Nephron (organoid): ENCODE measurements at regions not wholly inside any gene's neighbourhood (a gene's known extent, or its start where the extent isn't known, plus 50 kb on each side); places are given as distances from the start of the nearest gene placed in this dataset.

Experiments used
- H3K27ac Mint-ChIP-seq, 3 experiments: 2 replicates each; pipeline ENCODE4 v1.8.0; 2020; ENCODE audit warnings: mixed read lengths in 3 of 3, mild to moderate bottlenecking in 2 of 3, moderate library complexity in 1 of 3
- H3K27me3 Mint-ChIP-seq: 2 replicates; pipeline ENCODE4 v1.8.0; 2021; ENCODE audit warnings: low read depth, mild to moderate bottlenecking, moderate library complexity, mixed read lengths
- H3K36me3 Mint-ChIP-seq: 2 replicates; pipeline ENCODE4 v1.8.0; 2020; ENCODE audit warnings: low read depth, mixed read lengths
- H3K4me1 Mint-ChIP-seq: 2 replicates; pipeline ENCODE4 v1.8.0; 2020; ENCODE audit warnings: mixed read lengths
- H3K4me3 Mint-ChIP-seq, 3 experiments: 2 replicates each; pipeline ENCODE4 v1.8.0; 2020; ENCODE audit warnings: mild to moderate bottlenecking in 3 of 3, mixed read lengths in 3 of 3, moderate library complexity in 2 of 3
- H3K9me3 Mint-ChIP-seq: 2 replicates; pipeline ENCODE4 v1.8.0; 2020; ENCODE audit warnings: mixed read lengths
- TF ChIP-seq, protein P1 (sequence below), 3 experiments: fragments of 200-600 bp; sonication (generic); IDR thresholded peaks; one replicate each; pipeline ENCODE4 v1.5.0; 2021; ENCODE audit warnings: antibody characterized with exemption in 3 of 3; ENCODE audit not compliant: unreplicated experiment in 3 of 3

DNA sequence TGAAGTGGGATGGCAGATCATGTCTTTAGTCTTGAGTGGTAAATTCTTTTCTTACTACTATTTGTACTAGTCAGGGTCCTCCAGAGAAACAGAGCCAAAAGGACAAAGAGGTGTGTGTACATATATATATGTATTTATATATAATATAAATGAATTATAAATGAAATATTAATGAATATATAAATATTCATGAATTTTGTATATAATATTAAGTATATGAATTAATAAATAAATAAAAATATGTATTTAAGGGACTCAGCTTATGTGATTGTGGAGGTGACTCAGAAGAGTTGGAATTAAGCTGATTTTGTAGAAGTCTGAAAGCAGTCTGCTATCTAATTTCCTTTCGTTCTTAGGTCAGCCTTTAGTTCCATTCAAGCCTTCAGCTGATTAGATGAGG, 265.3 kb upstream of the MMS22L start:
- H3K36me3 Mint-ChIP-seq: no peaks in the 10 kb centered on the region
- H3K27ac Mint-ChIP-seq: no peak overlapping the region
- TF ChIP-seq, protein P1, sequence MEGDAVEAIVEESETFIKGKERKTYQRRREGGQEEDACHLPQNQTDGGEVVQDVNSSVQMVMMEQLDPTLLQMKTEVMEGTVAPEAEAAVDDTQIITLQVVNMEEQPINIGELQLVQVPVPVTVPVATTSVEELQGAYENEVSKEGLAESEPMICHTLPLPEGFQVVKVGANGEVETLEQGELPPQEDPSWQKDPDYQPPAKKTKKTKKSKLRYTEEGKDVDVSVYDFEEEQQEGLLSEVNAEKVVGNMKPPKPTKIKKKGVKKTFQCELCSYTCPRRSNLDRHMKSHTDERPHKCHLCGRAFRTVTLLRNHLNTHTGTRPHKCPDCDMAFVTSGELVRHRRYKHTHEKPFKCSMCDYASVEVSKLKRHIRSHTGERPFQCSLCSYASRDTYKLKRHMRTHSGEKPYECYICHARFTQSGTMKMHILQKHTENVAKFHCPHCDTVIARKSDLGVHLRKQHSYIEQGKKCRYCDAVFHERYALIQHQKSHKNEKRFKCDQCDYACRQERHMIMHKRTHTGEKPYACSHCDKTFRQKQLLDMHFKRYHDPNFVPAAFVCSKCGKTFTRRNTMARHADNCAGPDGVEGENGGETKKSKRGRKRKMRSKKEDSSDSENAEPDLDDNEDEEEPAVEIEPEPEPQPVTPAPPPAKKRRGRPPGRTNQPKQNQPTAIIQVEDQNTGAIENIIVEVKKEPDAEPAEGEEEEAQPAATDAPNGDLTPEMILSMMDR (IDR thresholded peaks at IDR 0.05; ENCODE audit: unreplicated experiment in 3 of 3): no peak
- H3K27me3 Mint-ChIP-seq: no peaks in the 10 kb centered on the region
- no peaks in the 10 kb centered on the region for H3K4me1 Mint-ChIP-seq
- H3K9me3 Mint-ChIP-seq: peaks cover 15% of the 10 kb centered on the region
- H3K4me3 Mint-ChIP-seq: no peak overlapping the region

DNA sequence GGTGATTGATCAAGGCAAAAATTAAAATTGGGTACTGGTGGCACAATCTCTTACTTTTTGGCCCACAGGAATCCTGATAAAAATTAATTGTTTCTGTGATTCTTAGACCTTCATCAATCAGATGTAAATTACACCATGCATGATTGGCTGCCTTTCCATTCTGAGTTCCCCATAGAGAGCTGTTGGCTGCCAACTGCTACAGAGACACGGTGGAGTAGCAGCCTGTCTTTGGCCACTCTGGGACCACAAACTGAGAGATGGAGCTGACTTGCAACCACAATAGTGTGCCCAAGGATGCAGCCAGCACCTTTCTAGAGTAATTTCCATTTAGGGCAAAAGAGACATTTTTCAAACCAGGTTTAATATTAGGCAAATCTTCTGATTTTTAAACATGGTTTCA, 274.3 kb upstream of the MMS22L start:
- Mint-ChIP-seq H3K9me3 (peaks cover 2% of the 10 kb centered on the region), H3K27ac (no peak overlapping the region), H3K4me1 (no peaks in the 10 kb centered on the region), H3K36me3 (no peaks in the 10 kb centered on the region), H3K27me3 (no peaks in the 10 kb centered on the region), H3K4me3 (no peak overlapping the region)
- TF ChIP-seq, protein P1 (IDR thresholded peaks at IDR 0.05; ENCODE audit: unreplicated experiment in 3 of 3): no peak

DNA sequence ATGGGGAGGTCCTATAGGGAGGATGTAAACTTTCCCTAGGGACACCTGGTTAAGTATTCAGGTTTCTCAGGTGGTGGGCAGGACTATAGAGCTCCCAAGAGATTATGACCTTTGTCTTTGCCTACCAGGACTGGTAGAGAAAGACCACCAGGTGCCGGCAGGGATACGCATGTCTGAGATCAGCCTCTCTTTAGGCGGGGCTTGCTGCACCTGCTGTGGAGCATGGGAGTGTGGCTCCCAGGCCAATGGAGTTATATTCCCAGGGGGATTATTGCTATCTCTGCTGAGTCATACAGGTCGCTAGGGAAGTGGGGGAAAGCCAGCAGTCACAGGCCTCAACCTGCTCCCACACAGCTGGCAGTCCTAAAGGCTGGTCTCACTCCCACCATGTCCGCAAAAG, 280.5 kb upstream of the MMS22L start:
- Mint-ChIP-seq H3K36me3 (no peaks in the 10 kb centered on the region), H3K27me3 (no peaks in the 10 kb centered on the region), H3K9me3 (peaks cover 6% of the 10 kb centered on the region), H3K27ac (no peak overlapping the region), H3K4me3 (no peak overlapping the region), H3K4me1 (no peaks in the 10 kb centered on the region)
- TF ChIP-seq, protein P1 (IDR thresholded peaks at IDR 0.05; ENCODE audit: unreplicated experiment in 3 of 3): no peak

DNA sequence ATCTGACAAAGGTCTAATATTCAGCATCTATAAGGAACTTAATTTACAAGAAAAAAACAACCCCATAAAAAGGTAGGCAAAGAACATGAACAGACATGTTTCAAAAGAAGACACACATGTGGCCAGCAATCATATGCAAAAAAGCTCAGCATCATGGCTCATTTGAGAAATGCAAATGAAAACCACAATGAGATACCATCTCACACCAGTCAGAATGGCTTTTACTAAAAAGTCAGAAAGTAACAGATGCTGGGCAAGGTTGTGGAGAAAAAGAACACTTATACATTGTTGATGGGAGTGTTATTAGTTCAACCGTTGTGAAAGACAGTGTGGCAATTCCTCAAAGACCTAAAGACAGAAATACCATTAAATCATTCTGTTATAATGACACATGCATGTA, 289.9 kb upstream of the MMS22L start:
- Mint-ChIP-seq H3K36me3 (no peaks in the 10 kb centered on the region), H3K27ac (no peak overlapping the region), H3K9me3 (no peaks in the 10 kb centered on the region), H3K27me3 (no peaks in the 10 kb centered on the region), H3K4me3 (no peak overlapping the region), H3K4me1 (no peaks in the 10 kb centered on the region)
- TF ChIP-seq, protein P1 (IDR thresholded peaks at IDR 0.05; ENCODE audit: unreplicated experiment in 3 of 3): no peak

DNA sequence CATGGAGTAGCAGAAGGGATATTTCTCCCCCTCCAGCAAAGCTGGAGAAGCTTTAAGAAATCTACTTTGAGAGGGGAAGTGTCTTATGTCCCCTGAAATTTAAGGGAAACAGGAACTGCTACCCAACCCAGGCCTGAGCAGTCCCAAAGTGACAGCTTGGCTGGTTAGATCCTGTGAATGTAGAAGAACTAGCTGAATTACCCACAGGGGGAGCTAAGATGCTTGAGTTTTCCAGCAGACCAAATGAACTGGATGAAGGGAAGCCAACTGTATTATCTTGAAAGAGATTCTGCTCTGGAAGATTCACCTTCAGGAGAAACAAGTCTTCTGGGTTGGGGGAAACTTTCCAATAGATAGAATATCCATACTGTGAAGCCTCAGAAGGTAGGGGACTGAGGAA, 303.3 kb upstream of the MMS22L start:
- H3K4me1 Mint-ChIP-seq: no peaks in the 10 kb centered on the region

DNA sequence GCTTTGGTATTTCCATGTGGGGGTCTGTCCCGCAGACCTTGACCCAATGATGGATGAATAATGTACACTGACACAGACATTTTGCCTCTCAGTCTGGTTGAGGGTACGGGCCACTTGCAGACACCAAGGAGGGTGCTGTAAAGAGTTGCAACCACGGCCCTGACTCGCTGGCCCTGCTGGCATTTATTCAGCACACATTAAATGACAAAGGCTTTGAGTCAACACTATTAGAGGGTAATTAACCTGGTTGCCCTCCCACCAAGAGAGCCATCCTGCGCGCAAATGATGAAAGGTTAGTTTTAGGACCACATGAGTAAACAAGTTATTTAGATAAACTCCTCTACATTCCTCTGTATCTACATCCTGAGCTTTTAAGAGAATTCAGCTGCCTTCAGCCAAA, 308.9 kb upstream of the MMS22L start:
- no peaks in the 10 kb centered on the region for H3K4me1 Mint-ChIP-seq
- no peaks in the 10 kb centered on the region for H3K27me3 Mint-ChIP-seq
- no peak overlapping the region for H3K4me3 Mint-ChIP-seq
- TF ChIP-seq, protein P1 (IDR thresholded peaks at IDR 0.05; ENCODE audit: unreplicated experiment in 3 of 3): no peak
- H3K36me3 Mint-ChIP-seq: no peaks in the 10 kb centered on the region
- no peak overlapping the region for H3K27ac Mint-ChIP-seq
- H3K9me3 Mint-ChIP-seq: no peaks in the 10 kb centered on the region

More for the DNA sequence above, 303.3 kb upstream of the MMS22L start:
- H3K36me3 Mint-ChIP-seq: no peaks in the 10 kb centered on the region
- no peaks in the 10 kb centered on the region for H3K9me3 Mint-ChIP-seq
- TF ChIP-seq, protein P1 (IDR thresholded peaks at IDR 0.05; ENCODE audit: unreplicated experiment in 3 of 3): peak in 1 of 3 experiments; percentile 29
- H3K27me3 Mint-ChIP-seq: peaks cover 3% of the 10 kb centered on the region
- H3K4me3 Mint-ChIP-seq: no peak overlapping the region
- H3K27ac Mint-ChIP-seq: no peak overlapping the region
